H1 (cell line): ENCODE measurements at regions not wholly inside any gene's neighbourhood (a gene's known extent, or its start where the extent isn't known, plus 50 kb on each side); places are given as distances from the start of the nearest gene placed in this dataset.
A peak's percentile ranks its signal among the peaks of the same experiment; 100 is the strongest.

ENCODE experiments used
- CTCF ChIP-seq, 3 experiments: IDR thresholded peaks; 1 replicate in 2 of 3; 2 replicates in 1 of 3; pipeline versions ENCODE4 v1.5.1 to v1.6.1; 2011; ENCODE audit warnings: low read length in 3 of 3, mild to moderate bottlenecking in 3 of 3, inconsistent platforms in 2 of 3, low read depth in 1 of 3, moderate library complexity in 1 of 3; ENCODE audit not compliant: insufficient read depth in 1 of 3; ENCODE audit errors: control extremely low read depth in 1 of 3
- JUND ChIP-seq: IDR thresholded peaks from 2 replicates; pipeline ENCODE4 v1.6.1; 2011; ENCODE audit warnings: mild to moderate bottlenecking, improper control_type of control experiment, low read length

GRCh38 chr5:157994906-157995519 is 136.1 kb upstream of the CLINT1 start:
- no peak for TF ChIP-seq JUND
- peak; percentile 83 to 91 (median 91) for TF ChIP-seq CTCF (IDR thresholded peaks at IDR 0.05; ENCODE audit: control extremely low read depth in 1 of 3, insufficient read depth in 1 of 3, low read depth in 1 of 3, low read length in 3 of 3)
